Heart left ventricle (tissue), 13 donors: ENCODE measurements at regions not wholly inside any gene's neighbourhood (a gene's known extent, or its start where the extent isn't known, plus 50 kb on each side); places are given as distances from the start of the nearest gene placed in this dataset.

Source experiments
- POLR2A ChIP-seq, 2 donors: fragments of 450-650 bp; IDR thresholded peaks; one replicate each; pipeline ENCODE4 v1.6.1; 2017; ENCODE audit warnings: antibody characterized with exemption in 2 of 2, mild to moderate bottlenecking in 2 of 2, moderate library complexity in 2 of 2
- TF ChIP-seq, protein P1 (sequence below), 12 donors: fragments of 200-600 bp; sonication (generic) in 4 of 12; IDR thresholded peaks; one replicate each; pipeline versions ENCODE4 v1.5.0 to v1.8.0; 2018 to 2022; ENCODE audit warnings: antibody characterized with exemption in 12 of 12, mild to moderate bottlenecking in 5 of 12
- donor health status: ischemic (EF 13 %, LVEDD 7.1; RV severe dilation, severe dysfunction).
- donor health status: DM: no; HTN: yes; CAD: no.
- donor health status: DM: no; HTN: no; CAD: no.
- donor health status: ischemic (EF 25% LVEDD 6.9; RV normal size, moderate dysfunction).
- donor health status: ischemic (EF 25% LVEDD 5.7; RV mildly dilated, moderate dysfunction).
- donor health status: ischemic (EF 35%, LVEDD 5.7; RV mildly dilated, moderate dysfunction).
- donor health status: nonischemic (EF 11% LVEDD 7.7; RV severe dilation, severe dysfunction).
- donor health status: DM: yes; HTN: yes; CAD: no.
- donor health status: PGD.
- donor health status: ischemic (EF 29% LVEDD 5.4; RV normal size, mild dysfunction).
- donor health status: nonischemic (EF 23%, LVEDD 6.1; RV moderate dilation, normal function).

DNA sequence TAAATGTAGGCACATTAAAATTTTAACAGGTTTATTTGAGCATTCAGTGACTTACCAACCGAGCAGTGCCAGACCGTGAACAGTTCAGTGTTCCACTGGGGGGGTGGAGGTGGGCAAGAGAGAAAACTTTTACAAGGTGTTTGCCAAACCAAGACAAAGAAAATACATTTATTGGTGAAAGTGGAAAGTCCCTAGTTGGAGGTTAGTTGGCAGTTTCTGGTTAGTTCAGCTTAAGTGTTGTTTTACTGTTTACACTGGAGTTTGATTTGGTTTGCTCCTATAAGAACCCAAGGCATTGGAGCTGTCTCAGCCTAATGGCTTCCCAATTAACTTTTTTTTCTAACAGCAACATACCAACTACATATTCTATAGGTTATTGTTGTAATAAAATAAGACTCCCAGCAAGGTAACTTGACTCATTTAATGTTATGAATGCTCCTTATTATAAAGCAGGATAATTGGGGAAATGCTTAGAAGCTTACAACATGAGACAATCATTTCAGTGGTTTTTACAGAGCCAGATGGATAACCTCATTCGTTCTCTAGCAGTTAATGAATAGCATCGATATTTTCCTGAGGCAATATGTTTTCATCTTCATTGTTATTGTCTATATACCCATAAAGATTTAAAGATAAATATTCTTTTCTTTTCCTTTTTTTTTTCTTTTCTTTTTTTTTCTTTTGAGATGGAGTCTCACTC lies 115.8 kb downstream of the ETNK1 start:
- TF ChIP-seq, protein P1, sequence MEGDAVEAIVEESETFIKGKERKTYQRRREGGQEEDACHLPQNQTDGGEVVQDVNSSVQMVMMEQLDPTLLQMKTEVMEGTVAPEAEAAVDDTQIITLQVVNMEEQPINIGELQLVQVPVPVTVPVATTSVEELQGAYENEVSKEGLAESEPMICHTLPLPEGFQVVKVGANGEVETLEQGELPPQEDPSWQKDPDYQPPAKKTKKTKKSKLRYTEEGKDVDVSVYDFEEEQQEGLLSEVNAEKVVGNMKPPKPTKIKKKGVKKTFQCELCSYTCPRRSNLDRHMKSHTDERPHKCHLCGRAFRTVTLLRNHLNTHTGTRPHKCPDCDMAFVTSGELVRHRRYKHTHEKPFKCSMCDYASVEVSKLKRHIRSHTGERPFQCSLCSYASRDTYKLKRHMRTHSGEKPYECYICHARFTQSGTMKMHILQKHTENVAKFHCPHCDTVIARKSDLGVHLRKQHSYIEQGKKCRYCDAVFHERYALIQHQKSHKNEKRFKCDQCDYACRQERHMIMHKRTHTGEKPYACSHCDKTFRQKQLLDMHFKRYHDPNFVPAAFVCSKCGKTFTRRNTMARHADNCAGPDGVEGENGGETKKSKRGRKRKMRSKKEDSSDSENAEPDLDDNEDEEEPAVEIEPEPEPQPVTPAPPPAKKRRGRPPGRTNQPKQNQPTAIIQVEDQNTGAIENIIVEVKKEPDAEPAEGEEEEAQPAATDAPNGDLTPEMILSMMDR (IDR thresholded peaks at IDR 0.05), result no peak
- no peak for TF ChIP-seq POLR2A (IDR thresholded peaks at IDR 0.05)
